Stimulated activated naive CD8-positive, alpha-beta T cell treated with anti-CD3 and anti-CD28 coated beads, Interleukin-15, amount 100 ng/mL, for 72 hours (primary cell): ENCODE measurements at regions not wholly inside any gene's neighbourhood (a gene's known extent, or its start where the extent isn't known, plus 50 kb on each side); places are given as distances from the start of the nearest gene placed in this dataset.
A peak's percentile ranks its signal among the peaks of the same experiment; 100 is the strongest.
"Not testable (repeated sequence)": the region's sequence is repeated elsewhere in the genome, so short reads cannot be mapped to it uniquely, and the experiment has no call there.

Experiments
- ATAC-seq: fragments of 150-1000 bp; cut with Tn5 transposase; 2 replicates; pipeline ENCODE4 v1.10.0; 2021; ENCODE audit warnings: mild to moderate bottlenecking, moderate library complexity
- DNase-seq, 2 donors: peaks; one replicate each; pipeline ENCODE4 v3.0.0; 2021 to 2022
- H3K27ac Mint-ChIP-seq, 2 donors: one replicate each; pipeline ENCODE4 v1.8.0; 2022; ENCODE audit warnings: mild to moderate bottlenecking in 2 of 2, mixed read lengths in 2 of 2, moderate library complexity in 2 of 2
- H3K27me3 Mint-ChIP-seq: one replicate; pipeline ENCODE4 v1.8.0; 2022; ENCODE audit warnings: mixed read lengths
- H3K4me1 Mint-ChIP-seq: one replicate; pipeline ENCODE4 v1.8.0; 2022; ENCODE audit warnings: mild to moderate bottlenecking, mixed read lengths
- H3K4me3 Mint-ChIP-seq, 2 donors: one replicate each; pipeline ENCODE4 v1.8.0; 2022; ENCODE audit warnings: mild to moderate bottlenecking in 2 of 2, mixed read lengths in 2 of 2, moderate library complexity in 1 of 2
- H3K9me3 Mint-ChIP-seq, 2 donors: one replicate each; pipeline ENCODE4 v1.8.0; 2022; ENCODE audit warnings: mixed read lengths in 2 of 2

GRCh38 chr15:99492716-99493115, 73.1 kb upstream of the MEF2A start:
- Mint-ChIP-seq H3K4me1 (peaks cover 16% of the 10 kb centered on the region), H3K9me3 (no peaks in the 10 kb centered on the region), H3K27me3 (no peaks in the 10 kb centered on the region), H3K4me3 (no peak overlapping the region), H3K27ac (no peak overlapping the region)
- DNase-seq (no peak), ATAC-seq (no peak)

- H3K27ac Mint-ChIP-seq, result no peak overlapping the region
- H3K4me1 Mint-ChIP-seq, result peaks cover 21% of the 10 kb centered on the region
Observed at GRCh38 chr15:99493461-99493860, 72.3 kb upstream of the MEF2A start.

GRCh38 chr15:99494536-99495233, 71.1 kb upstream of the MEF2A start:
- not testable (repeated sequence) for H3K9me3 Mint-ChIP-seq, H3K4me3 Mint-ChIP-seq, DNase-seq, H3K27me3 Mint-ChIP-seq, H3K27ac Mint-ChIP-seq
- ATAC-seq, result peak; percentile 30
- H3K4me1 Mint-ChIP-seq, result peaks cover 23% of the 10 kb centered on the region

More at GRCh38 chr15:99493461-99493860, 72.3 kb upstream of the MEF2A start:
- ATAC-seq (no peak), DNase-seq (no peak)
- H3K4me3 Mint-ChIP-seq, result no peak overlapping the region
- H3K9me3 Mint-ChIP-seq, result peaks cover 0 to 5% of the 10 kb centered on the region in 2 donors
- H3K27me3 Mint-ChIP-seq, result no peaks in the 10 kb centered on the region

- H3K27me3 Mint-ChIP-seq, result no peaks in the 10 kb centered on the region
- H3K4me3 Mint-ChIP-seq, result peak overlapping the region; percentile 48 to 53
Observed at GRCh38 chr15:99495430-99496301, 70.1 kb upstream of the MEF2A start.

GRCh38 chr15:99496302-99496629, 69.5 kb upstream of the MEF2A start:
- Mint-ChIP-seq H3K4me3 (peak overlapping the region in 1 of 2 donors; percentile 53), H3K27me3 (no peaks in the 10 kb centered on the region), H3K27ac (peak overlapping the region in 1 of 2 donors; percentile 73), H3K9me3 (peaks cover 0 to 7% of the 10 kb centered on the region in 2 donors), H3K4me1 (peaks cover 35% of the 10 kb centered on the region)
- DNase-seq, result no peak
- ATAC-seq, result peak; percentile 68

More at GRCh38 chr15:99495430-99496301, 70.1 kb upstream of the MEF2A start:
- ATAC-seq (peak; percentile 32), DNase-seq (no peak)
- Mint-ChIP-seq H3K4me1 (peaks cover 29% of the 10 kb centered on the region), H3K9me3 (peaks cover 0 to 7% of the 10 kb centered on the region in 2 donors), H3K27ac (peak overlapping the region; percentile 73 to 92)

- peak; percentile 62 to 80 for DNase-seq
- H3K27me3 Mint-ChIP-seq, result no peaks in the 10 kb centered on the region
- H3K4me3 Mint-ChIP-seq, result peak overlapping the region; percentile 33 to 64
- peak overlapping the region in 1 of 2 donors; percentile 79 for H3K27ac Mint-ChIP-seq
- H3K9me3 Mint-ChIP-seq, result peaks cover 0 to 7% of the 10 kb centered on the region in 2 donors
- H3K4me1 Mint-ChIP-seq, result peaks cover 61% of the 10 kb centered on the region
- peak; percentile 91 for ATAC-seq
Observed at GRCh38 chr15:99502182-99502581, 63.6 kb upstream of the MEF2A start.

GRCh38 chr15:99502661-99503060, 63.1 kb upstream of the MEF2A start:
- no peaks in the 10 kb centered on the region for H3K27me3 Mint-ChIP-seq

GRCh38 chr15:99503411-99503810, 62.4 kb upstream of the MEF2A start:
- DNase-seq (no peak), ATAC-seq (no peak)
- Mint-ChIP-seq H3K9me3 (peaks cover 0 to 3% of the 10 kb centered on the region in 2 donors), H3K27me3 (no peaks in the 10 kb centered on the region), H3K4me3 (peak overlapping the region in 1 of 2 donors; percentile 41), H3K4me1 (peaks cover 65% of the 10 kb centered on the region), H3K27ac (no peak overlapping the region)

More at GRCh38 chr15:99502661-99503060, 63.1 kb upstream of the MEF2A start:
- peak overlapping the region in 1 of 2 donors; percentile 79 for H3K27ac Mint-ChIP-seq
- ATAC-seq, result peak; percentile 1
- H3K4me3 Mint-ChIP-seq, result peak overlapping the region; percentile 33 to 64
- DNase-seq, result no peak
- H3K9me3 Mint-ChIP-seq, result peaks cover 0 to 7% of the 10 kb centered on the region in 2 donors
- H3K4me1 Mint-ChIP-seq, result peaks cover 66% of the 10 kb centered on the region

- Mint-ChIP-seq H3K4me1 (peaks cover 67% of the 10 kb centered on the region), H3K27me3 (no peaks in the 10 kb centered on the region), H3K27ac (peak overlapping the region; percentile 0 to 90), H3K4me3 (peak overlapping the region; percentile 19 to 56), H3K9me3 (no peaks in the 10 kb centered on the region)
- DNase-seq (peak in 1 of 2 donors; percentile 54), ATAC-seq (peak; percentile 75)
Observed at GRCh38 chr15:99504071-99504822, 61.5 kb upstream of the MEF2A start.

GRCh38 chr15:99504823-99505551, 60.8 kb upstream of the MEF2A start:
- no peaks in the 10 kb centered on the region for H3K9me3 Mint-ChIP-seq
- H3K27me3 Mint-ChIP-seq, result no peaks in the 10 kb centered on the region
- peak overlapping the region; percentile 0 to 90 for H3K27ac Mint-ChIP-seq
- ATAC-seq (peak; percentile 69), DNase-seq (peak in 1 of 2 donors; percentile 45)
- H3K4me1 Mint-ChIP-seq, result peaks cover 75% of the 10 kb centered on the region
- H3K4me3 Mint-ChIP-seq, result peak overlapping the region; percentile 19 to 56

GRCh38 chr15:99506399-99506798, 59.4 kb upstream of the MEF2A start:
- DNase-seq, result no peak
- H3K4me1 Mint-ChIP-seq, result peaks cover 64% of the 10 kb centered on the region
- H3K27me3 Mint-ChIP-seq, result no peaks in the 10 kb centered on the region
- no peak for ATAC-seq
- H3K9me3 Mint-ChIP-seq, result no peaks in the 10 kb centered on the region
- H3K27ac Mint-ChIP-seq, result no peak overlapping the region
- no peak overlapping the region for H3K4me3 Mint-ChIP-seq

GRCh38 chr15:99507016-99507503, 58.7 kb upstream of the MEF2A start:
- H3K27me3 Mint-ChIP-seq, result no peaks in the 10 kb centered on the region
- DNase-seq, result no peak
- H3K9me3 Mint-ChIP-seq, result no peaks in the 10 kb centered on the region
- H3K27ac Mint-ChIP-seq, result no peak overlapping the region
- ATAC-seq, result no peak
- H3K4me1 Mint-ChIP-seq, result peaks cover 64% of the 10 kb centered on the region
- no peak overlapping the region for H3K4me3 Mint-ChIP-seq

- peaks cover 64% of the 10 kb centered on the region for H3K4me1 Mint-ChIP-seq
- H3K27me3 Mint-ChIP-seq, result no peaks in the 10 kb centered on the region
- no peak overlapping the region for H3K27ac Mint-ChIP-seq
- H3K4me3 Mint-ChIP-seq, result no peak overlapping the region
- ATAC-seq (peak; percentile 47), DNase-seq (peak in 1 of 2 donors; percentile 38)
- no peaks in the 10 kb centered on the region for H3K9me3 Mint-ChIP-seq
Observed at GRCh38 chr15:99507504-99508310, 58.1 kb upstream of the MEF2A start.

GRCh38 chr15:99508311-99508645, 57.5 kb upstream of the MEF2A start:
- no peaks in the 10 kb centered on the region for H3K9me3 Mint-ChIP-seq
- ATAC-seq (no peak), DNase-seq (no peak)
- H3K27ac Mint-ChIP-seq, result no peak overlapping the region
- peaks cover 63% of the 10 kb centered on the region for H3K4me1 Mint-ChIP-seq
- H3K27me3 Mint-ChIP-seq, result no peaks in the 10 kb centered on the region
- H3K4me3 Mint-ChIP-seq, result no peak overlapping the region
